Tibial artery (tissue), 4 donors: ENCODE measurements at regions not wholly inside any gene's neighbourhood (a gene's known extent, or its start where the extent isn't known, plus 50 kb on each side); places are given as distances from the start of the nearest gene placed in this dataset.

Experiments used
- DNase-seq, 2 donors: peaks; one replicate each; pipeline ENCODE4 v3.0.0-alpha.2; 2019
- H3K27ac ChIP-seq, 2 donors: fragments of 200-600 bp; sonication (generic) in 1 of 2; 1 replicate in 1 of 2; 2 replicates in 1 of 2; pipeline ENCODE4 v1.5.1; 2018 to 2019; ENCODE audit warnings: mild to moderate bottlenecking in 1 of 2
- H3K27me3 ChIP-seq, 2 donors: fragments of 200-600 bp; sonication (generic) in 1 of 2; one replicate each; pipeline versions ENCODE4 v1.5.1 to v1.6.0; 2016 to 2019
- H3K36me3 ChIP-seq, 3 donors: fragments of 200-600 bp; sonication (generic) in 2 of 3; one replicate each; pipeline ENCODE4 v1.5.1; 2016 to 2019; ENCODE audit warnings: mild to moderate bottlenecking in 2 of 3
- H3K4me1 ChIP-seq, 4 donors: fragments of 200-600 bp; sonication (generic) in 2 of 4; 1 replicate in 3 of 4; 2 replicates in 1 of 4; pipeline ENCODE4 v1.5.1; 2016 to 2019
- H3K4me3 ChIP-seq, 2 donors: fragments of 200-600 bp; sonication (generic) in 1 of 2; 1 replicate in 1 of 2; 2 replicates in 1 of 2; pipeline ENCODE4 v1.5.1; 2018 to 2019; ENCODE audit warnings: mild to moderate bottlenecking in 2 of 2
- H3K9me3 ChIP-seq, 3 donors: fragments of 200-600 bp; sonication (generic) in 1 of 3; one replicate each; pipeline ENCODE4 v1.5.1; 2016 to 2019
- intact Hi-C: fragments of 100-400 bp; cut with DNase I; formaldehyde crosslinking; loops from one replicate; pipeline ENCODE4 v1.15.0; 2023; ENCODE audit warnings: low total_unique reads
- TF ChIP-seq, protein P1 (sequence below), 2 experiments: fragments of 200-600 bp in 1 of 2; fragments of 450-650 bp in 1 of 2; IDR thresholded peaks; one replicate each; pipeline ENCODE4 v1.5.1; 2017 to 2019; ENCODE audit warnings: antibody characterized with exemption in 2 of 2, mild to moderate bottlenecking in 1 of 2, moderate library complexity in 1 of 2

DNA sequence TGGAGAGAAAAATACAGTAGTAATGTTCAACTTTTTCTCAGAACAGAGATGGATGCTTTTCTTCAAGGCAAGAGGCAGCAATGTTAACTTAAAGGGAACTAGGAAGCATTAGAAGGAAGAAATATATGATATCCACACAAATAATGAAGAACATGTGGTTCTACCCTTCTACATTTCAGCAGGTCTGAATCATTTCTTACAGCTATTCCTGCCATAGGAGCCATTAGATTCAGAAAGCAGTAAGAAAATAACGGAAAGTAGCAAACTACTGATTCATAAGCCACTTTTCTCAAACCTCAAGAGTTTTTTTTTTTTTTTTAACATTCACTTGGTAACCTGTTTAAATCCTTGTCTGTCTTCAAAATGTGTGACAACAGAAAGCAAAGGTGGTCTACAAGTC, 1251.6 kb upstream of the AGA start:
- DNase-seq = no peak
- Histone ChIP-seq H3K27ac (no peak overlapping the region), H3K36me3 (no peaks in the 10 kb centered on the region), H3K27me3 (no peaks in the 10 kb centered on the region), H3K9me3 (no peaks in the 10 kb centered on the region), H3K4me3 (no peak overlapping the region), H3K4me1 (no peaks in the 10 kb centered on the region)
- intact Hi-C loops = no loop called here
- TF ChIP-seq, protein P1, sequence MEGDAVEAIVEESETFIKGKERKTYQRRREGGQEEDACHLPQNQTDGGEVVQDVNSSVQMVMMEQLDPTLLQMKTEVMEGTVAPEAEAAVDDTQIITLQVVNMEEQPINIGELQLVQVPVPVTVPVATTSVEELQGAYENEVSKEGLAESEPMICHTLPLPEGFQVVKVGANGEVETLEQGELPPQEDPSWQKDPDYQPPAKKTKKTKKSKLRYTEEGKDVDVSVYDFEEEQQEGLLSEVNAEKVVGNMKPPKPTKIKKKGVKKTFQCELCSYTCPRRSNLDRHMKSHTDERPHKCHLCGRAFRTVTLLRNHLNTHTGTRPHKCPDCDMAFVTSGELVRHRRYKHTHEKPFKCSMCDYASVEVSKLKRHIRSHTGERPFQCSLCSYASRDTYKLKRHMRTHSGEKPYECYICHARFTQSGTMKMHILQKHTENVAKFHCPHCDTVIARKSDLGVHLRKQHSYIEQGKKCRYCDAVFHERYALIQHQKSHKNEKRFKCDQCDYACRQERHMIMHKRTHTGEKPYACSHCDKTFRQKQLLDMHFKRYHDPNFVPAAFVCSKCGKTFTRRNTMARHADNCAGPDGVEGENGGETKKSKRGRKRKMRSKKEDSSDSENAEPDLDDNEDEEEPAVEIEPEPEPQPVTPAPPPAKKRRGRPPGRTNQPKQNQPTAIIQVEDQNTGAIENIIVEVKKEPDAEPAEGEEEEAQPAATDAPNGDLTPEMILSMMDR (IDR thresholded peaks at IDR 0.05) = no peak

DNA sequence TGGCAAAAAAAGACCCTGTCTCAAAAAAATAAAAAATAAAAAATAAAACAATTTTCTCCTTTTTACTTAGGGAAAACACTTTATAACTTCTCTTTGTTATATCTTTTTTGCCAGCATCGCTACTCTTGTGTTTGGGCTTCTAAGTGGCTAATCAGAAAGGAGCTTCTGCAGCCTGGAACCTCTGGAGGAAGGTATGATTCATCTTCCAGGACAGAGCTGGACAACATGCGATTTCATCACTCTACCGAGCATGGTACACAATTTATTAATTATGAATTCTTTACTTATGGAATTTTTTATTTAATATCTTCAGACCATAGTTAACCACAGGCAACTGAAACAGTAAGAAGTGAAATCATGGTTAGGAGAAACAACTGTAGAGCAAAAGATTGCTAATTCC, 1254.3 kb upstream of the AGA start:
- Histone ChIP-seq H3K4me1 (no peaks in the 10 kb centered on the region), H3K27ac (no peak overlapping the region), H3K9me3 (no peaks in the 10 kb centered on the region), H3K36me3 (no peaks in the 10 kb centered on the region), H3K4me3 (no peak overlapping the region), H3K27me3 (no peaks in the 10 kb centered on the region)
- intact Hi-C loops = no loop called here
- TF ChIP-seq, protein P1 (IDR thresholded peaks at IDR 0.05) = no peak
- DNase-seq = no peak

DNA sequence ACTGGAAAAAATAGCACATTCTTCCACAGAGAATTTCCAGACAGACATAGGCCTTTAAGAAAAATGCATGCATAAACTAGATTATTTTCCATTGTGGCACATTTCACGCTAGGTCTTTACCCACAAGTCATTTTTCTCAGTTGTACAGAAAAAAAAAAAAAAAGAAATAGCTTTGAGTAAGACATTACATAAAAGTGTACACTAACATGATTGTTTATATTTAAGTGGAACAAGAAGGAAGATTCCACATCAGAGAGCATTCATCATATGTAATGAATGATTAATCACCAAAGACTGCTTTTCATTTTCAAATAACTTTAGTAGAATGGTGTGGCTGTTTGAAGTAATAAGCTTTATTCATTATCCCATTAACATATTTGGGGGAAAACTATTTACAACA, 1270.2 kb upstream of the AGA start:
- no peak for DNase-seq
- TF ChIP-seq, protein P1 (IDR thresholded peaks at IDR 0.05) = no peak
- intact Hi-C loops = no loop called here
- H3K4me3 ChIP-seq = no peak overlapping the region
- no peaks in the 10 kb centered on the region for H3K4me1 ChIP-seq
- H3K27ac ChIP-seq = no peak overlapping the region
- H3K36me3 ChIP-seq = no peaks in the 10 kb centered on the region
- H3K9me3 ChIP-seq = no peaks in the 10 kb centered on the region
- H3K27me3 ChIP-seq = no peaks in the 10 kb centered on the region

DNA sequence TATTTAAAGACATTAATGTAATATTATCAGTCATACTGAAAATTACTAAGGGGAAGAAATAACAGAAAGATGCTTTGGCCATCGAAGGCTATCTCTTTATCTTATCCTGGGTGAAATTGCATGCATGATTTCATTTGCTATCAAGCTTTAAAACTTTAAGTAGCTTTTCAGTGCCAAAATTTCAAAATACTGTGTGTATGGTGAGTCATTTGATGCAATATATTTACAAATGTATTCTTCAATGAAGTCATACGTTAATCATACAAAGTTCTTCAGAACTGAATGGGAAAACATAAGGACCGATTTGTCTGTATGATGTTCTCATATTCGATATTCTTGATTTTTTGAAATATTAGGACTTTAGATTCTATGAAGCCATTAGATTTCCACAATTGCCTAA, 1295.8 kb upstream of the AGA start:
- TF ChIP-seq, protein P1 (IDR thresholded peaks at IDR 0.05) = no peak
- Histone ChIP-seq H3K4me1 (no peaks in the 10 kb centered on the region), H3K4me3 (no peak overlapping the region), H3K36me3 (no peaks in the 10 kb centered on the region), H3K27me3 (no peaks in the 10 kb centered on the region), H3K9me3 (no peaks in the 10 kb centered on the region), H3K27ac (no peak overlapping the region)
- intact Hi-C loops = no loop called here
- DNase-seq = no peak

DNA sequence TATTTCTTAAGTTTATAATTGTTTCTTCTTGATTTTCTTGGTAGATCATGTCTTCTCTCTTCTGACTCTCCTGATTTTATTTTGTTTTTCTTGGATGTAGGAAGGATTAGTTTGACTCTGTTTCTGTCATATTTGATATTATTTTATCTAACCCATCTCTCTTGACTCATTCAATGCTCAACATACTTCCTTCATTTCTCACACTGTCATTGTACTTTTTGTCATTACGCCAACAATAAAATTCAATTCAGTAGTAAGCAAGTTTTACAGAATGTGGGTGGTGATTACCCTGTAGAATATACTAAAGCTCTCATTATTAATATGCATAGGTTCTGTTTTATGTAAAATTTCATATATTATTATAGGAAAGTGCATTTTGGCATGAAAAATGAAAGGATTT, 1303.0 kb upstream of the AGA start:
- Histone ChIP-seq H3K27ac (no peak overlapping the region), H3K4me3 (no peak overlapping the region), H3K36me3 (no peaks in the 10 kb centered on the region), H3K27me3 (no peaks in the 10 kb centered on the region), H3K4me1 (no peaks in the 10 kb centered on the region), H3K9me3 (no peaks in the 10 kb centered on the region)
- DNase-seq = no peak
- TF ChIP-seq, protein P1 (IDR thresholded peaks at IDR 0.05) = no peak
- intact Hi-C loops = no loop called here

DNA sequence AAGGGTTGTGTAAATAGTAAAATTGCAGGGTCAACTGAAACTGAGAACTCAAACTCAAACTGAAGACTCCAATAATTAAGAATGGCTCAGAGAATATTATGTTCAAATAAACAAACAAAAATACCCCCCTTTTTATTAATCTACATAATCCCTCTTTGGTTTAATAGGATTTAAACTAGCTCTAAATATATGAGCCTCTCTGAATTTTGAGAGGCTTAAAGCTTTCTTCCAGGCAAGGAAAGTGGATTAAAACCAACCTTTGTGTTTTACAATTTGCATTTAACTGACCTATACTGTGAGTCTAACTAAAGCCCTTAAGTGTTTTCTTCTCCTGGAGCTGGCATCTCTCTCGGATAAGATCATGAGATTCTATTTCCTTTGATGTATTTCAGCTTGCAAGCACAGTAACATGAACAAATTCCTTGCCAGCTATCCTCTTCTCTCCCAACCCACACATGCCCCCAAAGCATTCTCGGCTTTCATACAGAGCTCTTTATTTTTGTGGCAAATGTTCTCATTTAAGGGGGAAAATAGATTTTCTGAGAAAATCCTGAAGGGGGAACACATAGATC, 1310.8 kb upstream of the AGA start:
- no peaks in the 10 kb centered on the region for H3K27me3 ChIP-seq
- intact Hi-C loops = no loop called here
- no peak overlapping the region for H3K4me3 ChIP-seq
- H3K27ac ChIP-seq = no peak overlapping the region
- TF ChIP-seq, protein P1 (IDR thresholded peaks at IDR 0.05) = no peak
- DNase-seq = no peak
- H3K36me3 ChIP-seq = no peaks in the 10 kb centered on the region
- no peaks in the 10 kb centered on the region for H3K4me1 ChIP-seq
- H3K9me3 ChIP-seq = no peaks in the 10 kb centered on the region
